HG03175 (cell line): ENCODE measurements at regions not wholly inside any gene's neighbourhood (a gene's known extent, or its start where the extent isn't known, plus 50 kb on each side); places are given as distances from the start of the nearest gene placed in this dataset.

Experiments
- ATAC-seq: cut with Tn5 transposase; IDR thresholded peaks from one replicate; pipeline ENCODE4 v1.9.1; 2021; ENCODE audit warnings: mild to moderate bottlenecking, moderate library complexity; ENCODE audit not compliant: unreplicated experiment

DNA sequence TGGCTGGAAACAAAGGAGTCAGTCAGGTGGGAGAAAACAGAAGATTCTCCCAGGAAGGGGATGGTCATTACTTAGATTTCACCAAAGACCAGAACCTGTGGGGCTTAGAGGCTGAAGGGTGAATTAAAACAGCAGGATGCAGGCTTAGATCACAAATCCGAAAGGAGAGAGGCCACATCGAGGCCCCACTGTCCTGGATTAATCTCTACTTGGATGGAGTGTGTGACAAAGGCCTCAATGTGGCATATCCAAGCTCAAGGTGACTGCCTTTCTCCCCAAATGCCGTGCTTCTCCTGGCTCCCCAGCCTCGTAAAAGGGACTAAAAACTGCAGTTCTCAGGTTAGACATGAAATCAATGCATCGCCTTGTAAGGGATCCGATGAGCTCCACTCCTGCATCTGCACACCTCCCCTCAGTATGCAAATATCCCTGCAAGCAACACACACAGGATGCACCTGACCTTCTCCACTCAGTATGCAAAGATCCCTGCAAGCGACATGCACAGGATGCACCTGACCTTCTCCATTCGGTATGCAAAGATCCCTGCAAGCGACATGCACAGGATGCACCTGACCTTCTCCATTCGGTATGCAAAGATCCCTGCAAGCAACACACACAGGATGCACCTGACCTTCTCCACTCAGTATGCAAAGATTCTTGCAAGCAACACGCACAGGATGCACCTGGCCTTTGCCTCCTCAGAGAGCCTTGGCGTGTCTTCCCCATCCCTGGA lies 447.4 kb downstream of the BRD1 start:
- no peak for ATAC-seq

DNA sequence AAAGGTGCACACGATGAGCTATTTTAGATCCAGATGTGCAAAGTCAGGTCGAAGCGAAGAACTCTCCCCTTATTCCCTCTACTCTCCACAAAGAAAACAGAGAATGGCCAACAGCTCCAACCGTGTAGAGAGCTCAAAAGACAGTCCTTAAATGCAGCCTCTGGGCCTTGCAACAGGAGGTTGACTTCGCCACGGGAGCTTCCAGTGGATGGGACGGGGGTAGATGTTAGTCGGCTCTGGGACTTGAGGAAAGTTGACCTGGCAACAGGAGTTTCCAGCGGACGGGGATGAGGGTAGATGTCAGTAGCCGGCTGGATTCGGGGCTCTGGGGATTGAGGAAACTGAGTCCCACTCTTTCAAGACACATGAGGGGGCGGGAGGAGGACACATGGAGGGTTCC lies 450.4 kb downstream of the BRD1 start:
- ATAC-seq = no peak

DNA sequence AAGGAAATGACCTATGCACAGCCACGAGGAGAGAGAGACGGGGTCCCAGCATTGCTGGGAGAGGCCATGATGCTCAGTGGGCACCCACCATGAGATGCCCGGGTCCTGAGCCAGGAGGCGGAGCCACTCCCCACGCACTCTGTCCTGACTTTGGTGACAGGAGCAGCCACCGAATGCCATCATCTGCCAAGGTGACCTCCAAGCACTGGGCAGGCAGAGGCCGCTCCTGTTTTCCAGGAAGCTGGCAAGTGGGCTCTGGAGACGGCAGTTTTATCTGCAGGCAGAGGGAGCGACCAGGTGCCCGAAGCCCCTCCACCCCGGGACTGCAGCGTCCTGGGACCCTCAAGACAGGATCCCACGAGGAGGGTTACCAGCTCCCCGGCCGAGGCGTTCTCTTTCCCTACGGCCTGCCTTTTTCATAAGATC lies 453.9 kb downstream of the BRD1 start:
- no peak for ATAC-seq

DNA sequence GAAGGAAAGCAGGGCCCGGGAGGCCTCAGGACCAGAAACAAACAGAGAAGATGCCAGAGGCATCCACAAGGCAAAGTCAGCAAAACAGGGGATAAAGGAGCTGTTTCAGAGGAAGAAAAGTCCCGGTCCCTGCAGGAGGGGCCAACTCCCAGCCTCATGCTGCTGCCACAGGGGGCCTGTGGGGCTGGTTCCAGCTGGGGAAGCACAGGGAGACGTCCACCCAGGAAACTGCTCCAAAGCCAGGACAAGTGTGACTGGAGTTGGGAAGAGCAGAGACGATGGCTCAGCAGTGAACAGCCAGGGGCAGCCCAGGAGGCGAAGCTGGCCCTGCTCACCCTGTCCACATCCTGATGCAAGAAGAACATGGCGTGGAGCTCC lies 454.4 kb downstream of the BRD1 start:
- ATAC-seq = no peak

DNA sequence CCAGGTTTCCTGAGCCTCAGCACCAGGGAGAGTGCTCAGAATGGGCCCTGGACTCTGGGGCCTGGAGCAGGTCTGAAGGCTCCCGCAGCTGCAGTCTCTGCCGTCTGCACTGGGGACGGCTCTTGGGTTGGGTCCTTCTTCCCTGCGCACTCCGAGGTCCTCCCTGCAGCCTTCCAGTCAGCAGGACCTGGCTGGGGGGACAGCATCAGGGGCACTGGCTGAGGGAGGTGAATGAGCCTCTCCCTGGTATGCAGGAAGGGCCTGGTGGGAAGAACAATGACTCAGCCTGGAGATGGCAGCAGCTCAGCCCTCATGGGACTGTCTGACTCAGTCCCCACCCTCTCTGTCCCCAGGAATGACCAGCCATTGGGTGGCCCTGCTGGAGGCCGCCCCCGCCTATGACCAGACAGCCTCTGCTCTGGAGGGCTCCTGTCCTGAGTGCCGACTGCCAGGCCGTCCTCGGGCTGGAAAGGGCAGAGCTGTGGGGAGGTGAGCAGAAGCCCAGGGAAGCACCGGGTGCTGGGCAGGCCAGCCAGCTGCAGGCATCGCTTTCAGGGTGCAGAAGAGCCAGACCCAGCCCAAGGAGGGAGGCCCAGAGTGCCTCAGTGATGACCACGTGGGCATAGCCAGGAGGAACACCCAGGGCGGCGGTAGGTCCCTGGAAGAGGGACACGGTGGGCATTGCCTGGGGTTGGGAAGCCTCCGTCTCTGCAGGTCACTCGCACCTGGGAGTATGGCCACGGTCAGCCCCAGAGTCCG lies 455.0 kb downstream of the BRD1 start:
- no peak for ATAC-seq

DNA sequence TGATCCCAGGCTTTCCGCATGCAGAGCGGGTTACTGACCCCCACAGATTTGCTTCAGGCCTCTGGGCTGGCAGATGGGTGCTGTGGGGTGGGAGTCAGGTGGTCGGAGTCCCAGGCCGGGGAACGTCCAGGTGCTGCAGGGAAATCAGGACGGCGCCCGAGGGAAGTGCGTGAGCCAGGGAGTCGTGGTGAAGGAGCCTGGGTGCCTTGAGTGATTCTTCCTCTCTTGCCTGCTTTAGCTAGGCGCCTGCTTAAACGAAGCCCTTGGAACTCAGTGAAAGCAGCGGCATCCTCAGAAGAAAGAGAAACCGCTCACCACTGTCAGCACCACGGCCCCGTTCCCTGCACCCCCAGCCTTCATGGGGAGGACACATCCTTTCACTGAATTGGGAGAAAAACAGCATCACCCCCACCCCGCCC lies 455.6 kb downstream of the BRD1 start:
- ATAC-seq = no peak

DNA sequence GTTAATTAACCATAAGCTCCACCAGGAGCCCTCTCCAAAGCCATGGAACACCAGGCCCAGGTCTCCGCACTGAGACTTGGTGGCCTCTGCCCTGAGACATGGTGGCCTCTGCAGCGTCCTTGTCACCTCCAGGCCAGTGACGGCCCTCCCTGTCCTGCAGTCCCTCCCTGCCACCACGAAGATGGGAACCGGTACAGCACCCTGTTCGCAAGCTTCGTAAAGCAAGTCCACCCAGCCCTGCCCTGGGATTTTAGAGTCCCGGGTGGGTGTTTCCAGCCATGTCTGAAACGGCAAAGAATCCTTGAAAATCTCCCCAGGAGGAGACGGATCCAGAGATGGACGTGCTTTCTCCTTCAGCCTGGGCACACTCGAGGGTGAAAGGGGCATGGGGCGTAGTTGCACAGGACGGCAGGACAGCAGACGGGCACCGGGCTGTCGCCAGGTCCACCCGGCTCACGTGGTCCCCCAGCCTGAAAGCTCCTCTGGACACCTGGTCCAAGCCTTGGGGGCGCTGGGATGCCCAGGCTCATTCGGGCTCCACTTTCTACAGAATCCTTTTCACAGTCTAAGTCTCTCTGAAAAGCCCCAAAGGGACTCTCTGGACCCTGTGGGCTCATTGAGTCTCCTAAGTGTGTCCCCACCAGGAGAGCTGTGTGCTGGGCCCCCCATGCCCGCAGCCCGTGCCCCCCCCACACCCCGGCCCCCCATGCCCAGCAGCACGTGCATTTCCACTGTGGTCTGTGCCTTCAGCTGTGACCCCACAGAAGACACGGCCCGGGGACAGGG lies 456.2 kb downstream of the BRD1 start:
- ATAC-seq = no peak

DNA sequence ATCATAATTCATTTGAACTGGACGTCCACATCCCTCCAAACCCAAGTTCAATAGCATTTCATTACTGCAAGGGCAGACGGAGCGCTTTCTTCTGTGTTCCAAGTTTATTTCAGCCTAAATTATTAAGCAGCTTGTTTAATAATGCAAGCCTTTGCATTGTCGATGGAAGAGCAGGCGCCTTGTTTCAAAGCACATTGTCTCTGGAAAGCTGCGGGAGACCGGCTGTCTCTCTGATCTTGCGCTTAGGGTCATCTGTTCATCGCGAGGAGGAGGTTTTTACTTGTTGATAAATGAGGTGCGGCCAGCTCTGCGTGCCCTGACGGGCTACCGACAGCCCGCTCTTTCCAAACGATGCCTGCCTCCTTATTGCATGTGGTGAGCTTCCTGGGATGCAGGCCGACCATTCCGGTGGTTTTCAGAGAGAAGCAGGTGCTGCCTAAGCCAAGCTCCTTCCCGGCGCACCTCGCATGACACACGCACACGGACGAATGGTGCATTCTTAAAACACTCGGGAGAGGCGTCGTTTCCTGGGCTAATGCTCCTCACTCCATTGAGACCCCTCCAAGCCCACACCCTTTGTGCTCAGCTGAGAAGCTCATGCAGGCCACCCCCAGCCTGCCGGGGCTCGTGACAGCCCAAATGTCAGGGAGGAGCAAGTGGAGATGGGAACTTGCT lies 456.9 kb downstream of the BRD1 start:
- ATAC-seq = no peak

DNA sequence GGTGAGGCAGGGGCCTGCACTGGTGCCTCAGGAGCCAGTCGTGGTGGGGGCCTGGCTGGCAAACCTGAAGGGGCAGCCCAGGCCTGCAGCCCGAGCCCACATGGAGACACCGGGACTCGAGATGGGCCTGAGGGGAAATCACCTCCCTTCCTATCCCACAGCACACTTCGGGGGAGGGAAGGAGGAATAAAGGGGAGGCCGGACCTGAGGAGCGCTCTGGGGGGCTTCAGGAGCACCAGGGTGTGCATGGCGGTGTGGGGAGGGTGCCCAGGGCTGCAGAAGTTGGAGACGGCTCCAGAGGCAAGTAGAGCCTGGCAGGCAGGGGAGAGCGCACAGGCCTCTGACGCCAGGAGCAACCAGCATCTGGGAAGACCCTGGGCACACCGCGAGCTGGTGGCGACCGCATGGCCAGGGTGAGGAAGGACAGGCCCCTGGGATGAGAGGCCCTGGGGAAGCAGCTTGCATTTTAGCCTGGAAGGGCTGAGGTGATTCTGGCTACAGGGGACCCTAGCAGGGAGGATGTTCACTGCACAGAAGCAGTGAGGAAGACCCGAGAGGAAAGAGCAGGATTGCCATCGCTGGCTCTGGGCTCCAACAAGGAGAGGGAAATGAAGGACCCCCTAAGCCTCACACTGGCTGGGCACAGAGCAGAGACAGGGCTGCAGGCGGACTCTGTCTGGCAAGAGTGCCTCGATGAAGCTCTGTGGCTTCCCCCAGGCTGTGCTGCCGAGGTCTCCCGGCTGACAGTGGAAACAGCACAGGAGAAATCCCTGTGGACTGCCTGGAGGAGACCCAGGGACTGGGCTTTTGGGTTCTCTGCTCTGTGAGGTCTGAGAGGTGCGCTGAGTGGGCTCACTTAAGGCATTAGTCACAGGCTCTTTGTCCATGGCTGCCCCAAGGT lies 457.7 kb downstream of the BRD1 start:
- no peak for ATAC-seq

DNA sequence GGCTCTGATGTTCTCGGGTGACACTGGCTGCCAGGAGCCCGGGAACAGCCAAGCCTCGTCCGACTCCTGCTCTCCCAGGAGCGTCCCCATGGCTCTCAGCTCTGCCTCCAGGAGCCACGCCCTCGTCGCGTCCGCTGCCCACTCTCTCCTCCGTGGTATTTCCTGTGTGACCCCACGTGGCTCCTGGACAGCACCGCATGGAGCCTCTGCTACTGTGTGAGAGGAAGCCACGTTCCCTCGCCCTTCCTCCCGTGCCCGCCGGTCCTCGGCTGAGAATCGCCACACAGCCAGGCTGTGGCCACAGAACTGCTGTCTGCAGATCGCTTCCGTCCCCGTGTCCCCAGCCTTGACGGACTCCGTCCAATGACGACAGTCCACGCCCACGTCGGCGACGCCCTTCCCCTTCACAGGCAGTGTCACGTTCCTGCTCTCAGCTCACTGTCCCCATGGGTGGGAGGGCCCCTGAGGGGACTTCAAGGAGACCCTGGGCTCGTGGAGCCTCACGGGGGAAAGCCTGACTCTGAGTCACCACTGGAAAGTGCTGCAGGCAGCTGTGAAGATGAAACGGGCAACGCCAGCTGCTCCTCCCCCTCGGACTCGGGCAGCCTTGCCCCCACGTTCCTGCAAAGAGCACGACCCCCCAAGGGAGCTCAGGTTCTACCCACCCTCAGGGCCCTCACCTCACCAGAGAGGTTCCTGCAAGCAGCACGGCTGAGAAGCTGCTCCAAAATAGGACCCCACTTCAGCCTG lies 458.5 kb downstream of the BRD1 start:
- ATAC-seq = no peak

DNA sequence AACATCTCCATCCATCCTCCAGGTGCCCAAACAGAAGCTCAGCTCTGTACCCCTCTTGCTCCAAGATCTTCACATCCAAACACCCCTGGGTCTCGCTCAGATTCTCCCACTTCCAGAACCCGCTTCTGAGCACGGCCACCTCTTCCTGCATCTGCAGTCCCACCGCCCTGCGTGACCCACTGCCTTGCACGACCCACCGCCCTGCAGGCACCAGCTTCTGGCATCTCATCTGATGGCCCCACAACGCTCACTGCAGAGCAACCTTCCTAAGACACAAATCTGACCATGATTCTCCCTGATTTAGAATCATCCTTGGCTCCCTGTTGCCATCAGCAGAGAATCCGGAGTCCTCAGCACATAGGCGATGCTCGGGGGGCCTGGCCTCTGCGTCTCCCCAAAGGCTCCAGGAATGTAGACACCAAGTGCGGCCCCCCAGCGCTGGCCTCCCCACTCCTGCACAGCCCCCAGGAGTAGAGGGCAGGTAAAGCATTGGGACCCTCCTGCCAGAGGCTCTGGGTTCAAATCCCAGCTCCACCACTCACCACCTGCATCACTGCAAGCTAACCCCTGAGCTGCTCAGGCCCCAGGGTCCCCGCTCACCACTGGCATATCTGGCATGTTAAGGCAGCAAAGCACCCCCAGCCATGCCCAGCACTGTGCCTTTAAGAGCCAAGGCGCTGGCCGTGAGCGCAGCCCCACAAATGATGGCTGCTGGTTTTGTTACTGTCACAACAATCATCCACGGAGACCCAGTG lies 459.3 kb downstream of the BRD1 start:
- ATAC-seq = no peak

DNA sequence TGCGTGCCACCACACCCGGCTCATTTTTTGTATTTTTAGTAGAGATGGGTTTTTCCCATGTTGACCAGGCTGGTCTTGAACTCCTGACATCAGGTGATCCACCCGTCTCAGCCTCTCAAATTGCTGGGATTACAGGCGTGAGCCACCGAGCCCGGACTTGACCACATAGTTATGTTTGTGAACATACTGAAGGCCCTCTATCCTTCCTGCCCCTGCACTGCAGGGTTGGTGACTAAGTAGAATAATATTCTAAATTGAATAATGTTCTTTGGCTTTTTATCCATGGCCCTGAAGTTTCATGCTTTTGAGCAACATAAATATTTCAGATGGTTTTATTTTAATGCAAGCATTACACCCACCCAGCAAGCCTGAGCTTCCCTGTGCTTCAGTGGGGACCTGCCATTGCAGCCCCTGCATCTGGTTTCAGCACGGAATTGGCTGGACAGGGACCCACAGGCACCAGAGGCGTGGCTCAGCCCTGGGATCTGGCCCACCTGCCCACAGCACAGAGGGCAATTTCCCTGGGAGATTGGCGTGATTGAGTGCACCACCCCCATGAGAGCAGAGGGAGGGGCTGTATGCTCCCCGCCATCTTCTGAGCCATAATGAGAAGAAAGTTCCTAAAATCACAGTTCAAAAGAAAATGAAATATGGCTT lies 460.5 kb downstream of the BRD1 start:
- ATAC-seq = no peak

DNA sequence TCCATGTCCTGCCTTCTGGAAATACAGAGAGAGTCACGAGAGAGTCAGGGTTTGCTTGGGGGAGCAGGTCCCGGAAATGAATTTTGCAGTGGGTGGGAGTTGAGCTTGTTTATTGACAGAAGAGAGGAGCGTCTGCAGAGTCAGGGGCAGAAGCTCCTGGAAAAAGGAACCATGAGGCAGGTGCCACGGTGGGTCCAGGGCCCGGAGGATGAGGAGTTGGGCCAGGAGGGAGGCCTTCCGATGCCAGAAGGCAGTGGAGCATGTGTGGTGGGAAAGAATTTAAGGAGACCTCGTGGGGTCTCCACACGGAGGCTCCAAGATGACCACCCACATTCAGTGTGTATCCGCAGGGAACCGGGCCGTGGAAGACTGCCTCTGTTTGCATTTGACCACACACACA lies 461.2 kb downstream of the BRD1 start:
- no peak for ATAC-seq

DNA sequence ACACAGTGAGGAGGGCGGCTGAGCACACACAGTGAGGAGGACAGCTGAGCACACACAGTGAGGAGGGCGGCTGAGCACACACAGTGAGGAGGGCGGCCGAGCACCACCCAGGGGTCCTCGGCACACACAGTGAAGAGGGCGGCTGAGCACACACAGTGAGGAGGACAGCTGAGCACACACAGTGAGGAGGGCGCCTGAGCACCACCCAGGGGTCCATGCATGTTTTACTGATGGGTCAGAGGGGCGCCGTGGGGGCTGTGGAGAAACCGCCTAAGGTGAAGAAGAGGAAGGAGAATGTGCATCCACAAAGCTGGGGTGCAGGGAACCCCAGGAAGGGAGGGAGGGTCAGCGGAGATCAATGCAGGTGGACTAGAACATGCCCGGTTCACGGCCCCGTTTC lies 461.8 kb downstream of the BRD1 start:
- no peak for ATAC-seq

DNA sequence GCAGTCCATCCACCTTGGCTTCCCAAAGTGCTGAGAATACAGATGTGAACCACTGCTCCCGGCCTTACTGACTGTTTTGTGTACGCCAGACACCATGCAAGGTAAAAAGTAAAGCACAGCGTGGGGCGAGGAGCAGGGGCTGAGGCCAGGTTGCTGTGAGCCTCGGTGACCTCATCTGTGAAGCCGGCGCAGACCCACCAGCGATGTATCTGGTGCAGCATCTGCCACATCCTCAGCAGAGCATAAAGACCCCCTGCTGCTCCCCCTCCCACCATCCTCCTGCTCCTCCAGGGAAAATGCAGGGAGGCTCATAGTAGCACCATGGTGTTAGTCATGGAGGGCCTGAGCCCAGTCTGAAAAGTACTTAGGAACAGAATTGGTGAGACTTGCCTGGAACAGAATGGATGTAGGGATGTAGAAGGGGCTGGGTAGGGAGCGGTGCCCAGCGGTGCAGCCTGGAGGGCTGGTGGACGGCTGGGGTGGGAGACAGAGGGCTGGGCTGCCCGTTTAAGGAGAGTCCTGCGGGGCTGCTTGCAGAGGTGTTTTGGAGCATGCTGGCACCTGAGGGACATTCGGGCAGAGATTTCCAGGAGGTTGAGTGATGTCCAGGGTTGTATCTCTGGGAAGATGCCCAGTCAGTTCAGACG lies 462.4 kb downstream of the BRD1 start:
- ATAC-seq = no peak

DNA sequence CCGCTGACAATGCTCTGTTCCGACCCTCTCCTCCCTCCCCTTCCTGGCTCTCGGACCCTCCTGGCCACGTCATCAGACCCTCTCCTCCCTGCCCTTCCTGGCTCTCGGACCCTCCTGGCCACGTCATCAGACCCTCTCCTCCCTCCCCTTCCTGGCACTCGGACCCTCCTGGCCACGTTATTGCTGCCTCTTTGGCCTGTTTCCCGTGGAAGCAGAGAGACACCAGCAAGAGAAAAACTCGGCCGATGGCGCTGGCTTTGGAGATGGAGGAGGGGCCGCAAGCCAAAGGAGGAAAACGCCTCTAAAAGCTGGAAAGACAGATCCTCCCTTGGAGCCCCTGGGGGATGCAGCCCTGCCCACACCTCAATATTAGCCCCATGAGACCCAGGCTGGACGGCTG lies 463.3 kb downstream of the BRD1 start:
- ATAC-seq = no peak

DNA sequence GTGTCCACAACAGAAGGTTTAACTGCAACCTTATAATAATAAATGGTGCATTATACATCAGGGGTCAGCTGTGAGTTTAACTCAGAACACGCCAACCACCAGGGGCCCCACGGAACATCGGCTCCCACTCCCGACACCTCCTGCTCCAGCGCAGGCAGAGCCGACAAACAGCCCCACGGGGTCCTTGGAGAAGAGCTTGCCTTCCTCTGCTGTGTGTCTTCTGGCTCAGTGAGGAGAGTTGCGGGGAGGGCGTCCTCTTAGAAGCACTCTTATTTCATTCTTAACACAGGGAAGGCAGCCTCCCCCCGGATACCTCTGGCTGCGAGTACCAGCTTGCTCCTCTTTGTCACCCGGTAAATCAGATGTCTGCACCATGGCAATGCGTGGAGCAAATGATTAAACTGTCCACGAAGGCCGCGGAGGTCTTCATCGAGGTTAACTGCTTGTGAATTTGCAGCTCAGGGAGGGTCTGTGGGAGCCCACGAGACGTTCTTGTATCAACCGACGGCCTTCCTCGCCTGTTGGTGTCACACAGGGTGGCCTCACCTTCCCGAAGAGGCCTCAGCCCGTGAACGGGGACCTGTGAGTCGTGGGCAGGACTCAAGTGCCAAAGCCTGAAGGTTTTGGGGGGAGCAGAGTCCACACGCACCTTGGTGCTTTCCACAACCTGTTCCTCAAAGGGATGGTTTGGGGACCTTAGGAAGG lies 464.0 kb downstream of the BRD1 start:
- no peak for ATAC-seq
